Coronary artery (tissue), 2 donors: ENCODE measurements at regions not wholly inside any gene's neighbourhood (a gene's known extent, or its start where the extent isn't known, plus 50 kb on each side); places are given as distances from the start of the nearest gene placed in this dataset.
"Not testable (repeated sequence)": the region's sequence is repeated elsewhere in the genome, so short reads cannot be mapped to it uniquely, and the experiment has no call there.

Source experiments
- DNase-seq: peaks from one replicate; pipeline ENCODE4 v3.0.0-alpha.2; 2017; ENCODE audit warnings: low spot score
- H3K27ac ChIP-seq, 2 donors: fragments of 200-600 bp; sonication (generic); one replicate each; pipeline ENCODE4 v1.5.1; 2016 to 2019
- H3K4me3 ChIP-seq: fragments of 200-600 bp; sonication (generic); 2 replicates; pipeline ENCODE4 v1.5.1; 2016; ENCODE audit warnings: mild to moderate bottlenecking, moderate library complexity
- CTCF ChIP-seq: fragments of 200-600 bp; sonication (generic); IDR thresholded peaks from one replicate; pipeline ENCODE4 v1.5.1; 2019; ENCODE audit warnings: antibody characterized with exemption

- TF ChIP-seq CTCF: no peak
These were observed 115.5 kb downstream of the DHRS2 start for GRCh38 chr14:23751616-23752015.

GRCh38 chr14:23763394-23763793, 127.2 kb downstream of the DHRS2 start:
- Histone ChIP-seq H3K27ac (no peak overlapping the region), H3K4me3 (no peak overlapping the region)
- no peak for TF ChIP-seq CTCF
- no peak for DNase-seq

More at GRCh38 chr14:23751616-23752015, 115.5 kb downstream of the DHRS2 start:
- no peak for DNase-seq
- Histone ChIP-seq H3K4me3 (no peak overlapping the region), H3K27ac (no peak overlapping the region)

GRCh38 chr14:23766737-23767401, 130.7 kb downstream of the DHRS2 start:
- H3K27ac ChIP-seq: no peak overlapping the region
- no peak for DNase-seq
- TF ChIP-seq CTCF: no peak
- H3K4me3 ChIP-seq: no peak overlapping the region

- not testable (repeated sequence) for H3K4me3 ChIP-seq, H3K27ac ChIP-seq, DNase-seq
These were observed 133.1 kb downstream of the DHRS2 start for GRCh38 chr14:23769221-23769728.

- Histone ChIP-seq H3K4me3 (no peak overlapping the region), H3K27ac (no peak overlapping the region)
- no peak for TF ChIP-seq CTCF
- no peak for DNase-seq
These were observed 137.8 kb downstream of the DHRS2 start for GRCh38 chr14:23773981-23774380.

- DNase-seq: no peak
- Histone ChIP-seq H3K27ac (no peak overlapping the region), H3K4me3 (no peak overlapping the region)
- no peak for TF ChIP-seq CTCF
These were observed 140.1 kb downstream of the DHRS2 start for GRCh38 chr14:23776296-23776695.

GRCh38 chr14:23785208-23785607, 149.0 kb downstream of the DHRS2 start:
- no peak for TF ChIP-seq CTCF
- no peak for DNase-seq
- Histone ChIP-seq H3K27ac (no peak overlapping the region), H3K4me3 (no peak overlapping the region)
